Caco-2 (cell line): ENCODE measurements at regions not wholly inside any gene's neighbourhood (a gene's known extent, or its start where the extent isn't known, plus 50 kb on each side); places are given as distances from the start of the nearest gene placed in this dataset.

Experiments used
- BruUV-seq: library from RNA; stranded (reverse); fragments of 400-500 nt; replicated peaks from 2 replicates; lab custom pipeline; 2021; lab: Mats Ljungman, UMichigan
- CTCF ChIA-PET: fragments of 300-600 bp; sonication (Branson Sonifier 250); formaldehyde crosslinking; loops from one replicate; lab custom pipeline; 2022; ENCODE audit warnings: antibody characterized with exemption; lab: Charles Lee
- POLR2A ChIA-PET: fragments of 300-600 bp; sonication (Branson Sonifier 250); formaldehyde crosslinking; loops from one replicate; lab custom pipeline; 2022; ENCODE audit warnings: antibody characterized with exemption; lab: Charles Lee
- DNase-seq, 2 experiments: peaks; one replicate each; pipeline versions ENCODE4 v3.0.0 to v3.0.0-alpha.2; 2020 to 2022
- H3K27me3 ChIP-seq: replicated peaks from 2 replicates; pipeline ENCODE4 v1.6.0; 2011; ENCODE audit warnings: low read length; ENCODE audit not compliant: control insufficient read depth, insufficient read depth
- H3K36me3 ChIP-seq: 2 replicates; pipeline ENCODE4 v1.5.1; 2011; ENCODE audit warnings: low read length; ENCODE audit not compliant: control insufficient read depth, insufficient read depth
- H3K4me1 ChIP-seq: fragments of 250-450 bp; sonication (Bioruptor Pico); 2 replicates; pipeline ENCODE4 v1.5.1; 2020; ENCODE audit warnings: mild to moderate bottlenecking
- H3K4me3 ChIP-seq: 2 replicates; pipeline ENCODE4 v1.5.1; 2011; ENCODE audit warnings: low read depth, mild to moderate bottlenecking, control low read depth, low read length
- H3K9me3 ChIP-seq: fragments of 250-450 bp; sonication (Bioruptor Pico); 2 replicates; pipeline ENCODE4 v1.5.1; 2020; ENCODE audit warnings: mild to moderate bottlenecking, moderate library complexity
- H3K27ac Mint-ChIP-seq: one replicate; pipeline ENCODE4 v1.8.0; 2022; ENCODE audit warnings: mixed read lengths; ENCODE audit not compliant: unreplicated experiment
- H3K27me3 Mint-ChIP-seq: one replicate; pipeline ENCODE4 v1.8.0; 2022; ENCODE audit warnings: mixed read lengths; ENCODE audit not compliant: insufficient read depth, unreplicated experiment
- H3K36me3 Mint-ChIP-seq: one replicate; pipeline ENCODE4 v1.8.0; 2022; ENCODE audit warnings: mild to moderate bottlenecking, mixed read lengths; ENCODE audit not compliant: insufficient read depth, unreplicated experiment
- H3K4me1 Mint-ChIP-seq: one replicate; pipeline ENCODE4 v1.8.0; 2022; ENCODE audit warnings: low read depth, mixed read lengths; ENCODE audit not compliant: unreplicated experiment
- H3K4me3 Mint-ChIP-seq: one replicate; pipeline ENCODE4 v1.8.0; 2022; ENCODE audit warnings: mild to moderate bottlenecking, moderate library complexity, mixed read lengths; ENCODE audit not compliant: unreplicated experiment
- H3K9me3 Mint-ChIP-seq: one replicate; pipeline ENCODE4 v1.8.0; 2022; ENCODE audit warnings: mixed read lengths; ENCODE audit not compliant: unreplicated experiment
- intact Hi-C: fragments of 100-400 bp; cut with micrococcal nuclease; formaldehyde crosslinking; loops from one replicate; pipeline ENCODE4 v1.10.0; 2022; ENCODE audit not compliant: unreplicated experiment
- TF ChIP-seq, protein P1 (sequence below), 2 experiments: fragments of 200-600 bp in 1 of 2; IDR thresholded peaks; 1 replicate in 1 of 2; 2 replicates in 1 of 2; pipeline versions ENCODE4 v1.5.1 to v1.8.0; 2011 to 2022; ENCODE audit warnings: antibody characterized with exemption in 1 of 2, control low read depth in 1 of 2, inconsistent platforms in 1 of 2, low read depth in 1 of 2, low read length in 1 of 2, mild to moderate bottlenecking in 1 of 2, moderate library complexity in 1 of 2; ENCODE audit not compliant: insufficient read depth in 1 of 2, severe bottlenecking in 1 of 2, unreplicated experiment in 1 of 2

DNA sequence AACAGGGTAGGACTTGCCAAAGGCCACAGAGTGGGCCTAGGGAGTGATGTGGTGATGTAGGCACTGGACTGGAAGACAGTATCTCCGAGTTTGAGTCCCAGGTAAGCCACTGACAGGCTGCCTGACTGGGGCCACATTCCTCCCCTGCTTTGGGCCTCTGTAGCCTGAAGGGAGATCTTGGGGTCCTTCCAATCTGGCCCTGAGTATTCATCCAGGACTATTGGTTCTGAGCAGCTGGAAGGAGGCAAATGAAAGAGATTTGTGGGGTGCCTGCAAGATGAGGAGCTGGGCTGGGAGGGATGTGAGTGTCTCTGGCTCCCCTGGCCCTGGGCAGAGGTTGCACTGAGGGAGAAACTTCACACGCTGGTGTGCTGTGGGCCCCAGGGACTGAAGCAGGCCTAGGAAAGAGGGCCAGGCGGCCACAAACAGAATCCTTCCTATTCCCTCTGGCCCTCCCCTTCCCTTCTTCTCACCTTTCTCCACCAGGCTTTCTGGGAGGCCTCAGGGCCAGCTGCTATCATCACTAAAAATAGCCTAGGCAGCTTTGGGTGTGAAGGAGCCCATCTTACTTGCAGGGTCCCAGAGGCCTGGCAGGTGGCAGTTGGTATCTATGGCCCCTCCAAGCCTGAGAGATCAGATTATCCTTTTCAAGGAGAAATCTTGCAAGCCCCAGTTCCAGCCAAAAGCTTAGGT, 70.1 kb downstream of the PJA1 start:
- no peaks in the 10 kb centered on the region for H3K27me3 ChIP-seq
- intact Hi-C loops: loop anchor here (1.0 kb wide), 2 partner anchors 39 to 127 kb away; no protein-coding TSS in a partner anchor
- H3K9me3 Mint-ChIP-seq: no peaks in the 10 kb centered on the region
- H3K27ac Mint-ChIP-seq: no peak overlapping the region
- no peaks in the 10 kb centered on the region for H3K4me1 ChIP-seq
- no peaks in the 10 kb centered on the region for H3K27me3 Mint-ChIP-seq
- POLR2A ChIA-PET: no interaction called here
- no peak for DNase-seq
- no TSS peak for BruUV-seq
- no peaks in the 10 kb centered on the region for H3K36me3 ChIP-seq
- no peaks in the 10 kb centered on the region for H3K36me3 Mint-ChIP-seq
- H3K4me1 Mint-ChIP-seq: no peaks in the 10 kb centered on the region
- CTCF ChIA-PET: interaction anchor here (0.6 to 0.8 kb wide), 2 partner anchors 10 to 522 kb away, joined by 3 read pairs; no protein-coding TSS in a partner anchor
- H3K4me3 Mint-ChIP-seq: no peak overlapping the region
- H3K4me3 ChIP-seq: no peak overlapping the region
- no peaks in the 10 kb centered on the region for H3K9me3 ChIP-seq
- TF ChIP-seq, protein P1, sequence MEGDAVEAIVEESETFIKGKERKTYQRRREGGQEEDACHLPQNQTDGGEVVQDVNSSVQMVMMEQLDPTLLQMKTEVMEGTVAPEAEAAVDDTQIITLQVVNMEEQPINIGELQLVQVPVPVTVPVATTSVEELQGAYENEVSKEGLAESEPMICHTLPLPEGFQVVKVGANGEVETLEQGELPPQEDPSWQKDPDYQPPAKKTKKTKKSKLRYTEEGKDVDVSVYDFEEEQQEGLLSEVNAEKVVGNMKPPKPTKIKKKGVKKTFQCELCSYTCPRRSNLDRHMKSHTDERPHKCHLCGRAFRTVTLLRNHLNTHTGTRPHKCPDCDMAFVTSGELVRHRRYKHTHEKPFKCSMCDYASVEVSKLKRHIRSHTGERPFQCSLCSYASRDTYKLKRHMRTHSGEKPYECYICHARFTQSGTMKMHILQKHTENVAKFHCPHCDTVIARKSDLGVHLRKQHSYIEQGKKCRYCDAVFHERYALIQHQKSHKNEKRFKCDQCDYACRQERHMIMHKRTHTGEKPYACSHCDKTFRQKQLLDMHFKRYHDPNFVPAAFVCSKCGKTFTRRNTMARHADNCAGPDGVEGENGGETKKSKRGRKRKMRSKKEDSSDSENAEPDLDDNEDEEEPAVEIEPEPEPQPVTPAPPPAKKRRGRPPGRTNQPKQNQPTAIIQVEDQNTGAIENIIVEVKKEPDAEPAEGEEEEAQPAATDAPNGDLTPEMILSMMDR (IDR thresholded peaks at IDR 0.05; ENCODE audit: insufficient read depth in 1 of 2, low read depth in 1 of 2, low read length in 1 of 2, severe bottlenecking in 1 of 2, unreplicated experiment in 1 of 2): no peak

DNA sequence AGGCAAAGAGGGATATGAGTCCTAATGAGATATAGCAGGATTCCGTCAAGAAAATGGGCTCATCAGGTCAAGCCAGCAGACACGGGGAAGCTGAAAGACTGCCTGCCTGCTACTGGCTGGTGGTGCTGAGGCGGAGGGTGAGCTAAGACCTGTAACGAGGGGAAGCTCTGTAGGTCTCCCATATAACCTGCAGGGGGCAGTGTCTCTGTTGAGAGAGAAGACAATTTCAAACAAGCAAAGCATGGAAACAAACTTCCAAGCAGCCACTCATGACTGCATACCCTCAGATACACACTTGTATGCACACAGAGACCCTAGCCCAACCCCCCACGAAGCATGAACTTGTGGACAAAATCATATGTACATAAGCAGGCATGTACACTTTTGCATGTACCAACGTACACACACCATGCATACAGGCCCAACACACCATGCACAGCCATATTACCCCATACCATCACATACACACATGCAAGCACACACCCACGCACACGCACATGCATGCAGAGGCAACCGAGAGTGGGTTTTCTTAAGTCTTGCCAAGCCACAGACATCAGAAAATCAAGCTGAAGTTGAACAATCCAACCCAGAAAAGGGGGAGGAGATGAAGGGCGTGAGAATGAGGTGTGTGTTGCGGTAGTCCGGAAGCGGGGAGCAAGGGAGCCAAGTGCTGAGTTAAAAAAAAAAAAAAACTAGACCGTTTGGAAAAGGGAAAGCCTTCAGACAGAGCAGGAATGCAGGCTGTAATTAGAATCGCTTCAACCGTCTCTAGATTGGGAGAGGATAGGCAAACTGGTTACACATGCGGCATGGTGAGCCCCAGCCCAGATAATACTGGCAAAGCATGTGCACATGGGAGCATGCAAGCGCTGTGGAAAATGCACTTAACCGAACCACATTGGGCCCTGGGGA, 71.0 kb downstream of the PJA1 start:
- Histone ChIP-seq H3K4me3 (no peak overlapping the region), H3K4me1 (no peaks in the 10 kb centered on the region), H3K27me3 (no peaks in the 10 kb centered on the region), H3K36me3 (no peaks in the 10 kb centered on the region), H3K9me3 (no peaks in the 10 kb centered on the region)
- TF ChIP-seq, protein P1 (IDR thresholded peaks at IDR 0.05; ENCODE audit: insufficient read depth in 1 of 2, low read depth in 1 of 2, low read length in 1 of 2, severe bottlenecking in 1 of 2, unreplicated experiment in 1 of 2): peak; percentile 28 to 30
- no TSS peak for BruUV-seq
- CTCF ChIA-PET: interaction anchor here (0.6 to 1.0 kb wide), 5 partner anchors 10 to 253 kb away, joined by 3 to 4 read pairs (median 3); no protein-coding TSS in a partner anchor
- no peaks in the 10 kb centered on the region for H3K9me3 Mint-ChIP-seq
- H3K4me1 Mint-ChIP-seq: no peaks in the 10 kb centered on the region
- no peak overlapping the region for H3K27ac Mint-ChIP-seq
- POLR2A ChIA-PET: no interaction called here
- DNase-seq: peak; percentile 54 to 56
- no peaks in the 10 kb centered on the region for H3K36me3 Mint-ChIP-seq
- intact Hi-C loops: loop anchor here (1.0 kb wide), 2 partner anchors 40 to 128 kb away; no protein-coding TSS in a partner anchor
- no peaks in the 10 kb centered on the region for H3K27me3 Mint-ChIP-seq
- H3K4me3 Mint-ChIP-seq: no peak overlapping the region

DNA sequence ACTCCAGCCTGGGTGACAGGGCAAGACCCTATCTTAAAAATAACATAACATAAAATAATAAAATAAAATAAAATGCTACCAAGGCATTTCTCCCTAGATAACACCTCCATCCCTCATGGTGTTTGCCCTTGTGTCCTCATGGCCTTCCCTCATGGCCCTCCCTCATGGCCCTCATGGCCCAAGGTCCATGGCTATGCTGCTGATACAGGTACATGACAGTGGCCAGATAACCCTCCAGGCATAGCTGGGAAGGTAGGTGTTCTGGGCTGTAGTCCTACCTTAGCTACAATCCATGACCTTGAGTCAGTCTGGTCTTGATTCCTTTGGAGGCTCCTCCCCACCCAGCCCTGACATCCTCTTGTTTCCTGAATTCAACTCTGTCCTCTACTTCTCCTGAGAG, 75.2 kb downstream of the PJA1 start:
- Histone ChIP-seq H3K4me1 (no peaks in the 10 kb centered on the region), H3K27me3 (no peaks in the 10 kb centered on the region), H3K4me3 (no peak overlapping the region), H3K36me3 (no peaks in the 10 kb centered on the region), H3K9me3 (no peaks in the 10 kb centered on the region)
- H3K36me3 Mint-ChIP-seq: no peaks in the 10 kb centered on the region
- no peaks in the 10 kb centered on the region for H3K9me3 Mint-ChIP-seq
- DNase-seq: no peak
- H3K4me3 Mint-ChIP-seq: no peak overlapping the region
- TF ChIP-seq, protein P1 (IDR thresholded peaks at IDR 0.05; ENCODE audit: insufficient read depth in 1 of 2, low read depth in 1 of 2, low read length in 1 of 2, severe bottlenecking in 1 of 2, unreplicated experiment in 1 of 2): no peak
- CTCF ChIA-PET: no interaction called here
- POLR2A ChIA-PET: no interaction called here
- intact Hi-C loops: no loop called here
- BruUV-seq: no TSS peak
- H3K27ac Mint-ChIP-seq: no peak overlapping the region
- H3K27me3 Mint-ChIP-seq: no peaks in the 10 kb centered on the region
- H3K4me1 Mint-ChIP-seq: no peaks in the 10 kb centered on the region
